GM12892 (cell line): ENCODE measurements at regions not wholly inside any gene's neighbourhood (a gene's known extent, or its start where the extent isn't known, plus 50 kb on each side); places are given as distances from the start of the nearest gene placed in this dataset.

Experiments used
- POLR2A ChIP-seq: IDR thresholded peaks from 2 replicates; pipeline ENCODE4 v1.6.1; 2011; ENCODE audit warnings: low read depth, low read length, control low read depth
- POLR2AphosphoS5 ChIP-seq: IDR thresholded peaks from 2 replicates; pipeline ENCODE4 v1.6.1; 2011; ENCODE audit warnings: low read depth, low read length, control low read depth
- TAF1 ChIP-seq: IDR thresholded peaks from 2 replicates; pipeline ENCODE4 v1.6.1; 2011; ENCODE audit warnings: low read depth, mild to moderate bottlenecking, control low read depth, low read length, borderline replicate concordance

DNA sequence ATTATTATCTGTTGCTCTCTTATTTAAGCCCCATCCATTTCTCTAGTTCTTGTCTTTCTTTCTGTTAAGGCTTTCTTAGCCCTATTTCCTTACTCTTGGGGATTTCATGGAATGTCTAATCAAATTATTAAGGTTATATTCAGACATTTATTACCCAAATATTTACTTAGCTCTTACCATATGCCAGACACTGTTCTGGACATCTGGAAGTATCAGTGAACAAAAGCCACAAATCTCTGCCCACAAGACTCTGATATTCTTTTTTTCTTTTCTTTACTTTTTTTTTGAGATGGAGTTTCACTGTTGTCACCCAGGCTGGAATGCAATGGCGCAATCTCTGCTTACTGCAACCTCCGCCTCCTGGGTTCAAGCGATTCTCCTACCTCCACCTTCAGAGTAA, 74.3 kb upstream of the NBL1 start:
- TF ChIP-seq POLR2A (no peak), POLR2AphosphoS5 (no peak), TAF1 (no peak)
